ENCODE measurements at regions not wholly inside any gene's neighbourhood (a gene's known extent, or its start where the extent isn't known, plus 50 kb on each side); places are given as distances from the start of the nearest gene placed in this dataset.

GRCh38 chr6:115575285-115575684, 485.4 kb downstream of the FRK start:
- TF ChIP-seq EZH2 (IDR thresholded peaks at IDR 0.05; ENCODE audit: low read depth, unreplicated experiment) (no peak), JUNB (IDR thresholded peaks at IDR 0.05; ENCODE audit: unreplicated experiment) (no peak), ZNF331 (CRISPR knock-in tag; IDR thresholded peaks at IDR 0.05; ENCODE audit: low read depth) (no peak), STAT1 (IDR thresholded peaks at IDR 0.05; ENCODE audit: unreplicated experiment) (no peak), ZNF462 (CRISPR knock-in tag; IDR thresholded peaks at IDR 0.05) (no peak), EZH2phosphoT487 (IDR thresholded peaks at IDR 0.05; ENCODE audit: unreplicated experiment) (no peak), POLR2AphosphoS5 (IDR thresholded peaks at IDR 0.05; ENCODE audit: low read depth) (no peak), ZNF114 (CRISPR knock-in tag; IDR thresholded peaks at IDR 0.05) (no peak), NANOG (IDR thresholded peaks at IDR 0.05; ENCODE audit: borderline replicate concordance) (no peak), CREB1 (CRISPR knock-in tag; IDR thresholded peaks at IDR 0.05; ENCODE audit: low read depth) (no peak), ETS1 (IDR thresholded peaks at IDR 0.05) (no peak), REST (IDR thresholded peaks at IDR 0.05; ENCODE audit: unreplicated experiment) (no peak)
- TF ChIP-seq, protein P1, sequence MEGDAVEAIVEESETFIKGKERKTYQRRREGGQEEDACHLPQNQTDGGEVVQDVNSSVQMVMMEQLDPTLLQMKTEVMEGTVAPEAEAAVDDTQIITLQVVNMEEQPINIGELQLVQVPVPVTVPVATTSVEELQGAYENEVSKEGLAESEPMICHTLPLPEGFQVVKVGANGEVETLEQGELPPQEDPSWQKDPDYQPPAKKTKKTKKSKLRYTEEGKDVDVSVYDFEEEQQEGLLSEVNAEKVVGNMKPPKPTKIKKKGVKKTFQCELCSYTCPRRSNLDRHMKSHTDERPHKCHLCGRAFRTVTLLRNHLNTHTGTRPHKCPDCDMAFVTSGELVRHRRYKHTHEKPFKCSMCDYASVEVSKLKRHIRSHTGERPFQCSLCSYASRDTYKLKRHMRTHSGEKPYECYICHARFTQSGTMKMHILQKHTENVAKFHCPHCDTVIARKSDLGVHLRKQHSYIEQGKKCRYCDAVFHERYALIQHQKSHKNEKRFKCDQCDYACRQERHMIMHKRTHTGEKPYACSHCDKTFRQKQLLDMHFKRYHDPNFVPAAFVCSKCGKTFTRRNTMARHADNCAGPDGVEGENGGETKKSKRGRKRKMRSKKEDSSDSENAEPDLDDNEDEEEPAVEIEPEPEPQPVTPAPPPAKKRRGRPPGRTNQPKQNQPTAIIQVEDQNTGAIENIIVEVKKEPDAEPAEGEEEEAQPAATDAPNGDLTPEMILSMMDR (conservative IDR thresholded peaks at IDR 0.05; ENCODE audit: low read depth in 2 of 2): no peak
- H3K27me3 ChIP-seq (ENCODE audit: insufficient read depth): no peaks in the 10 kb centered on the region
- no peak overlapping the region for H3K27ac ChIP-seq (ENCODE audit: low read depth)
- no peaks in the 10 kb centered on the region for H4K20me1 ChIP-seq (replicated peaks; ENCODE audit: insufficient read depth)
- H3K4me3 ChIP-seq: no peak overlapping the region
- no peaks in the 10 kb centered on the region for H3K9me3 Mint-ChIP-seq
- H3K36me3 Mint-ChIP-seq (ENCODE audit: low read depth): no peaks in the 10 kb centered on the region
- no peak overlapping the region for H2AFZ ChIP-seq
- no peak overlapping the region for H3K27ac Mint-ChIP-seq
- H3K4me3 Mint-ChIP-seq: no peak overlapping the region
- no peaks in the 10 kb centered on the region for H3K9me2 ChIP-seq (ENCODE audit: insufficient read depth)
- H3K4me1 Mint-ChIP-seq: no peaks in the 10 kb centered on the region
- no peaks in the 10 kb centered on the region for H3K27me3 Mint-ChIP-seq (ENCODE audit: insufficient read depth, low read depth, poor library complexity)
- no peak overlapping the region for H3K4me2 ChIP-seq
- H3K79me2 ChIP-seq (replicated peaks; ENCODE audit: insufficient read depth): no peaks in the 10 kb centered on the region
- ATAC-seq (no peak), DNase-seq (ENCODE audit: low spot score) (no peak)
- H3K36me3 ChIP-seq (ENCODE audit: insufficient read depth): no peaks in the 10 kb centered on the region
- H3F3A ChIP-seq (replicated peaks; ENCODE audit: low read depth): no peaks in the 10 kb centered on the region
- H3K4me1 ChIP-seq (ENCODE audit: insufficient read depth): no peaks in the 10 kb centered on the region

Measured in GM23338 (cell line).